A673 (cell line): ENCODE measurements at regions not wholly inside any gene's neighbourhood (a gene's known extent, or its start where the extent isn't known, plus 50 kb on each side); places are given as distances from the start of the nearest gene placed in this dataset.

ENCODE experiments used
- EZH2 ChIP-seq: fragments of 200-600 bp; sonication (generic); IDR thresholded peaks from 2 replicates; pipeline ENCODE4 v1.6.1; 2017; ENCODE audit warnings: borderline replicate concordance, low read depth, mild to moderate bottlenecking, mixed read lengths, antibody characterized with exemption, low read length; ENCODE audit not compliant: poor library complexity, severe bottlenecking
- TF ChIP-seq, protein P1 (sequence below): fragments of 300-800, 200-600 bp; sonication (generic); conservative IDR thresholded peaks from 2 replicates; pipeline ENCODE4 v1.5.1; 2017; ENCODE audit warnings: low read depth, mild to moderate bottlenecking, antibody characterized with exemption, low read length, moderate library complexity, mixed read lengths

DNA sequence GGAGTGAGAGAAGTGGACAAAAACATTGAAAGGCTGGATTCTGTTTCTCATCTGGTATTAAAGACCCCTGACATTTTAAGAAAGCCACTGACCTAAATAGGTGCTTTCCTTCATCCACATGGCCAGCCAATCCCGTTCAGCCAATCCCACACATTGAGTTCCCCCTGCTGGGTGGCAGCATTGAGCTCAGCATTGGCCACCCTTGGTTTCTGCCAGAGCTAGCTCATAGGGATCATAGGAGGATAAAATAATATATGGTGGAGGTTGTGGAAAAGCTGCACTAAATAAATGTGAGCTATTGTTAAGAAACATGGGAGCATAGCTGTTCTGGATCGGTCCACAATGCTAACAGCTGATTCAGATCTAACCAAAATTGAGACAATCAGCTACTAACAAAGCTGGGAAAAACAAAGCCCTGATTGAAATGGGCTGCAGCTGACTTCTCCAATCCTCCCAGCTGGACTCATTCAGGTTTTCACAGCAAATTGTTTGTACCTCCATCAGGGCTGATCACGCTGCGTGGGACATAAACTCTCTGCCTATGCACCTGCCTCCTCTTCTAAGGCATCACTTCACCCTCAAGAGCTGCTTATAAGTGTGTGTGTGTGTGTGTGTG is 256.5 kb downstream of the EMP1 start:
- TF ChIP-seq, protein P1, sequence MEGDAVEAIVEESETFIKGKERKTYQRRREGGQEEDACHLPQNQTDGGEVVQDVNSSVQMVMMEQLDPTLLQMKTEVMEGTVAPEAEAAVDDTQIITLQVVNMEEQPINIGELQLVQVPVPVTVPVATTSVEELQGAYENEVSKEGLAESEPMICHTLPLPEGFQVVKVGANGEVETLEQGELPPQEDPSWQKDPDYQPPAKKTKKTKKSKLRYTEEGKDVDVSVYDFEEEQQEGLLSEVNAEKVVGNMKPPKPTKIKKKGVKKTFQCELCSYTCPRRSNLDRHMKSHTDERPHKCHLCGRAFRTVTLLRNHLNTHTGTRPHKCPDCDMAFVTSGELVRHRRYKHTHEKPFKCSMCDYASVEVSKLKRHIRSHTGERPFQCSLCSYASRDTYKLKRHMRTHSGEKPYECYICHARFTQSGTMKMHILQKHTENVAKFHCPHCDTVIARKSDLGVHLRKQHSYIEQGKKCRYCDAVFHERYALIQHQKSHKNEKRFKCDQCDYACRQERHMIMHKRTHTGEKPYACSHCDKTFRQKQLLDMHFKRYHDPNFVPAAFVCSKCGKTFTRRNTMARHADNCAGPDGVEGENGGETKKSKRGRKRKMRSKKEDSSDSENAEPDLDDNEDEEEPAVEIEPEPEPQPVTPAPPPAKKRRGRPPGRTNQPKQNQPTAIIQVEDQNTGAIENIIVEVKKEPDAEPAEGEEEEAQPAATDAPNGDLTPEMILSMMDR: no peak
- TF ChIP-seq EZH2: no peak
